Adrenal gland (tissue), 9 donors: ENCODE measurements at regions not wholly inside any gene's neighbourhood (a gene's known extent, or its start where the extent isn't known, plus 50 kb on each side); places are given as distances from the start of the nearest gene placed in this dataset.

Experiments
- DNase-seq, 7 donors: peaks; one replicate each; pipeline ENCODE4 v3.0.0-alpha.2; 2019 to 2020
- H3K27ac ChIP-seq, 5 donors: fragments of 200-600 bp; sonication (generic) in 4 of 5; 1 replicate in 3 of 5; 2 replicates in 2 of 5; pipeline versions ENCODE4 v1.5.1 to v1.8.0; 2016 to 2020; ENCODE audit warnings: mild to moderate bottlenecking in 1 of 5
- H3K27me3 ChIP-seq: fragments of 200-600 bp; 2 replicates; pipeline ENCODE4 v1.8.0; 2021
- H3K36me3 ChIP-seq, 2 donors: fragments of 200-600 bp; replicated peaks in 1 of 2; 1 replicate in 1 of 2; 2 replicates in 1 of 2; pipeline versions ENCODE4 v1.5.1 to v1.8.0; 2018 to 2022
- H3K4me1 ChIP-seq, 2 donors: fragments of 200-600 bp; replicated peaks in 1 of 2; 1 replicate in 1 of 2; 2 replicates in 1 of 2; pipeline versions ENCODE4 v1.5.1 to v1.8.0; 2018 to 2021
- H3K4me3 ChIP-seq, 4 donors: fragments of 200-600 bp; sonication (generic) in 3 of 4; one replicate each; pipeline ENCODE4 v1.5.1; 2016 to 2018
- H3K9me3 ChIP-seq, 3 donors: fragments of 200-600 bp; sonication (generic) in 1 of 3; replicated peaks in 1 of 3; 1 replicate in 2 of 3; 2 replicates in 1 of 3; pipeline versions ENCODE4 v1.5.1 to v1.8.0; 2016 to 2021
- CTCF ChIP-seq, 6 experiments: fragments of 450-650 bp in 4 of 6; fragments of 200-600 bp in 2 of 6; sonication (generic) in 1 of 6; IDR thresholded peaks; 1 replicate in 5 of 6; 2 replicates in 1 of 6; pipeline versions ENCODE4 v1.5.1 to v1.8.0; 2016 to 2021; ENCODE audit warnings: antibody characterized with exemption in 6 of 6, mild to moderate bottlenecking in 2 of 6, moderate library complexity in 1 of 6
- POLR2A ChIP-seq, 2 donors: fragments of 450-650 bp; IDR thresholded peaks; one replicate each; pipeline ENCODE4 v1.6.1; 2017; ENCODE audit warnings: antibody characterized with exemption in 2 of 2, mild to moderate bottlenecking in 2 of 2, moderate library complexity in 1 of 2
- WGBS, 4 donors: extraction: QIAGEN DNeasy Blood & Tissue Kit in 2 of 4; methylation state at CpG; one replicate each; pipeline versions ENCODE4 v1.1.5 to v1.1.7; 2013 to 2017; 5-methylcytosine and 5-hydroxymethylcytosine counted together
- intact Hi-C, 2 donors: fragments of 100-400 bp; cut with DNase I; formaldehyde crosslinking; loops; one replicate each; pipeline versions ENCODE4 v1.14.1 to v1.15.0; 2022 to 2023
- donor health status: healthy with polysubstance abuse.
- donor health status: Bipolar disorder and iron deficiency.
- donor health status: DM: yes; HTN: yes; CAD: no.
- donor health status: DM: no; HTN: no; CAD: no.
- donor health status: DM: no; HTN: no; CAD: no.

GRCh38 chr7:68245688-68246087 is 1249.1 kb downstream of the TYW1 start:
- no peak overlapping the region for H3K27ac ChIP-seq
- WGBS, 4 donors, result 26 to 47% (median 44%) methylated on average over 3 of the region's 3 CpGs
- peak in 3 of 7 donors; percentile 10 to 23 (median 18) for DNase-seq
- TF ChIP-seq CTCF (IDR thresholded peaks at IDR 0.05) (no peak), POLR2A (IDR thresholded peaks at IDR 0.05) (no peak)
- H3K9me3 ChIP-seq, result no peaks in the 10 kb centered on the region
- no peaks in the 10 kb centered on the region for H3K27me3 ChIP-seq
- no peak overlapping the region for H3K4me3 ChIP-seq
- no peaks in the 10 kb centered on the region for H3K36me3 ChIP-seq
- intact Hi-C loops, result no loop called here
- H3K4me1 ChIP-seq, result no peaks in the 10 kb centered on the region

- no peak overlapping the region for H3K27ac ChIP-seq
- TF ChIP-seq POLR2A (IDR thresholded peaks at IDR 0.05), result no peak
- no peak for TF ChIP-seq CTCF (IDR thresholded peaks at IDR 0.05)
- H3K4me1 ChIP-seq, result no peaks in the 10 kb centered on the region
- no peak for DNase-seq
- intact Hi-C loops, result no loop called here
- 49 to 63% (median 55%) methylated on average over 4 of the region's 4 CpGs for WGBS, 4 donors
- H3K9me3 ChIP-seq, result no peaks in the 10 kb centered on the region
- no peaks in the 10 kb centered on the region for H3K27me3 ChIP-seq
- no peaks in the 10 kb centered on the region for H3K36me3 ChIP-seq
- H3K4me3 ChIP-seq, result no peak overlapping the region
Measured at GRCh38 chr7:68246189-68246633, 1249.6 kb downstream of the TYW1 start.

- no peak overlapping the region for H3K27ac ChIP-seq
- no peaks in the 10 kb centered on the region for H3K9me3 ChIP-seq
- 86 to 94% (median 92%) methylated on average over 7 of the region's 7 CpGs for WGBS, 4 donors
- H3K4me3 ChIP-seq, result no peak overlapping the region
- no peaks in the 10 kb centered on the region for H3K27me3 ChIP-seq
- no peaks in the 10 kb centered on the region for H3K4me1 ChIP-seq
- H3K36me3 ChIP-seq, result no peaks in the 10 kb centered on the region
- intact Hi-C loops, result no loop called here
- TF ChIP-seq POLR2A (IDR thresholded peaks at IDR 0.05) (no peak), CTCF (IDR thresholded peaks at IDR 0.05) (no peak)
- no peak for DNase-seq
Measured at GRCh38 chr7:68247126-68247525, 1250.5 kb downstream of the TYW1 start.

- 50 to 96% (median 69%) methylated on average over 2 of the region's 2 CpGs for WGBS, 4 donors
- intact Hi-C loops, result no loop called here
- no peak overlapping the region for H3K27ac ChIP-seq
Measured at GRCh38 chr7:68247571-68247970, 1250.9 kb downstream of the TYW1 start.

More at GRCh38 chr7:68247571-68247970, 1250.9 kb downstream of the TYW1 start:
- Histone ChIP-seq H3K4me1 (no peaks in the 10 kb centered on the region), H3K4me3 (no peak overlapping the region), H3K9me3 (no peaks in the 10 kb centered on the region), H3K27me3 (no peaks in the 10 kb centered on the region), H3K36me3 (no peaks in the 10 kb centered on the region)
- TF ChIP-seq POLR2A (IDR thresholded peaks at IDR 0.05), result no peak
- no peak for TF ChIP-seq CTCF (IDR thresholded peaks at IDR 0.05)
- DNase-seq, result no peak
